HEK293 (cell line): ENCODE measurements at regions not wholly inside any gene's neighbourhood (a gene's known extent, or its start where the extent isn't known, plus 50 kb on each side); places are given as distances from the start of the nearest gene placed in this dataset.

Experiments used
- ZNF311 ChIP-seq: fragments of 450-650 bp; formaldehyde crosslinking; IDR thresholded peaks from 2 replicates; pipeline ENCODE4 v1.5.1; 2017; ENCODE audit warnings: missing biosample characterization, missing genetic modification characterization, borderline replicate concordance
- TF ChIP-seq, protein P1 (sequence below): fragments of 450-650 bp; formaldehyde crosslinking; IDR thresholded peaks from 2 replicates; pipeline ENCODE4 v1.5.1; 2016; ENCODE audit warnings: missing biosample characterization, missing genetic modification characterization

- TF ChIP-seq, protein P1, sequence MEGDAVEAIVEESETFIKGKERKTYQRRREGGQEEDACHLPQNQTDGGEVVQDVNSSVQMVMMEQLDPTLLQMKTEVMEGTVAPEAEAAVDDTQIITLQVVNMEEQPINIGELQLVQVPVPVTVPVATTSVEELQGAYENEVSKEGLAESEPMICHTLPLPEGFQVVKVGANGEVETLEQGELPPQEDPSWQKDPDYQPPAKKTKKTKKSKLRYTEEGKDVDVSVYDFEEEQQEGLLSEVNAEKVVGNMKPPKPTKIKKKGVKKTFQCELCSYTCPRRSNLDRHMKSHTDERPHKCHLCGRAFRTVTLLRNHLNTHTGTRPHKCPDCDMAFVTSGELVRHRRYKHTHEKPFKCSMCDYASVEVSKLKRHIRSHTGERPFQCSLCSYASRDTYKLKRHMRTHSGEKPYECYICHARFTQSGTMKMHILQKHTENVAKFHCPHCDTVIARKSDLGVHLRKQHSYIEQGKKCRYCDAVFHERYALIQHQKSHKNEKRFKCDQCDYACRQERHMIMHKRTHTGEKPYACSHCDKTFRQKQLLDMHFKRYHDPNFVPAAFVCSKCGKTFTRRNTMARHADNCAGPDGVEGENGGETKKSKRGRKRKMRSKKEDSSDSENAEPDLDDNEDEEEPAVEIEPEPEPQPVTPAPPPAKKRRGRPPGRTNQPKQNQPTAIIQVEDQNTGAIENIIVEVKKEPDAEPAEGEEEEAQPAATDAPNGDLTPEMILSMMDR (tag by site-specific recombination), result no peak
- no peak for TF ChIP-seq ZNF311
Observed at GRCh38 chr15:91630090-91630489, 223.4 kb upstream of the SLCO3A1 start.
